Tibial artery (tissue), 4 donors: ENCODE measurements at regions not wholly inside any gene's neighbourhood (a gene's known extent, or its start where the extent isn't known, plus 50 kb on each side); places are given as distances from the start of the nearest gene placed in this dataset.

Experiments
- DNase-seq, 2 donors: peaks; one replicate each; pipeline ENCODE4 v3.0.0-alpha.2; 2019
- H3K27ac ChIP-seq, 2 donors: fragments of 200-600 bp; sonication (generic) in 1 of 2; 1 replicate in 1 of 2; 2 replicates in 1 of 2; pipeline ENCODE4 v1.5.1; 2018 to 2019; ENCODE audit warnings: mild to moderate bottlenecking in 1 of 2
- H3K27me3 ChIP-seq, 2 donors: fragments of 200-600 bp; sonication (generic) in 1 of 2; one replicate each; pipeline versions ENCODE4 v1.5.1 to v1.6.0; 2016 to 2019
- H3K36me3 ChIP-seq, 3 donors: fragments of 200-600 bp; sonication (generic) in 2 of 3; one replicate each; pipeline ENCODE4 v1.5.1; 2016 to 2019; ENCODE audit warnings: mild to moderate bottlenecking in 2 of 3
- H3K4me1 ChIP-seq, 4 donors: fragments of 200-600 bp; sonication (generic) in 2 of 4; 1 replicate in 3 of 4; 2 replicates in 1 of 4; pipeline ENCODE4 v1.5.1; 2016 to 2019
- H3K4me3 ChIP-seq, 2 donors: fragments of 200-600 bp; sonication (generic) in 1 of 2; 1 replicate in 1 of 2; 2 replicates in 1 of 2; pipeline ENCODE4 v1.5.1; 2018 to 2019; ENCODE audit warnings: mild to moderate bottlenecking in 2 of 2
- H3K9me3 ChIP-seq, 3 donors: fragments of 200-600 bp; sonication (generic) in 1 of 3; one replicate each; pipeline ENCODE4 v1.5.1; 2016 to 2019
- CTCF ChIP-seq, 2 experiments: fragments of 200-600 bp in 1 of 2; fragments of 450-650 bp in 1 of 2; IDR thresholded peaks; one replicate each; pipeline ENCODE4 v1.5.1; 2017 to 2019; ENCODE audit warnings: antibody characterized with exemption in 2 of 2, mild to moderate bottlenecking in 1 of 2, moderate library complexity in 1 of 2
- intact Hi-C: fragments of 100-400 bp; cut with DNase I; formaldehyde crosslinking; loops from one replicate; pipeline ENCODE4 v1.15.0; 2023; ENCODE audit warnings: low total_unique reads

DNA sequence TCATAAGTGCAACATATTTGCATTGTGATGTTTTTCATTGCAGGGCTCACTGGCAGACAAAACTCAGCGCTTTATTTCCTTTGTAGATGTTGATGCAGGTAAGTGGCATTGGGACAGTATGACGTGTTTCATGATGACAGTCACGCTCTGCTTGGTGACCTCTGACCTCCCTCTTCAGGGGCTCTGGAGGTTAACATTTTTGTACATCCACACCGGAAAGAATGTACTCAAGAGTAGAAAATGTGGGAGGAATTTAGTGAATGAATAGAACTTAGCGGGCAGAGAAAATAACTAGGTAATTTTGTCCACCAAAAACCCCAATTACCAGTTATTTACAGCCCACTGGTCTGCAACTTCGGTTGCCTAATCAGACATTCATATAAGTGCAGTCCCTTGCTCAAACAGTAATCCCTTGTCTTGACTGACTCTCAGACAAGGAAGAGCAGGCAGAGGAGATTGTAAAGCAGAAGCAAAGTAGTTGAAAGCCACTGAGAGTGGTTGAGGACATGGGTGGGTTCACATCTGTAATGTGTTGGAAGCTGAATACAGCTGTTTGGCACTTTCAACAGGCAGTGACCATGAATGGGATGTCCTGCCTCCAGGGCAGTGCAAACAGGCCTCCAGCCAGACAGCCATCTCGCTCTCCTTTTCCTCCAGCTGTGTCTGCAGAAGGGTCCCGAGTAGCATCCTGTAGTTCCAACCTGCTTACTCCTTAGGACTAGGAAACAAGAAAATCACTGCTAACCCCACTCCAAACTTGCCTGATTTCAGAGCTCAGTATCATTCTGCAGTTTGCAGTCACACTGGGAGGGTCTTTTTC lies 188.9 kb downstream of the NRIP1 start:
- TF ChIP-seq CTCF (IDR thresholded peaks at IDR 0.05) = no peak
- no peaks in the 10 kb centered on the region for H3K27me3 ChIP-seq
- no peak overlapping the region for H3K4me3 ChIP-seq
- no peaks in the 10 kb centered on the region for H3K9me3 ChIP-seq
- no peak for DNase-seq
- H3K27ac ChIP-seq = no peak overlapping the region
- intact Hi-C loops = no loop called here
- H3K4me1 ChIP-seq = no peaks in the 10 kb centered on the region
- no peaks in the 10 kb centered on the region for H3K36me3 ChIP-seq

GRCh38 chr21:14875186-14875585 lies 189.6 kb downstream of the NRIP1 start:
- Histone ChIP-seq H3K9me3 (no peaks in the 10 kb centered on the region), H3K4me1 (no peaks in the 10 kb centered on the region), H3K27ac (no peak overlapping the region), H3K36me3 (no peaks in the 10 kb centered on the region), H3K4me3 (no peak overlapping the region), H3K27me3 (no peaks in the 10 kb centered on the region)
- intact Hi-C loops = no loop called here
- no peak for DNase-seq
- no peak for TF ChIP-seq CTCF (IDR thresholded peaks at IDR 0.05)

- H3K4me1 ChIP-seq = no peaks in the 10 kb centered on the region
- no peak for TF ChIP-seq CTCF (IDR thresholded peaks at IDR 0.05)
- no peak for DNase-seq
- no peaks in the 10 kb centered on the region for H3K27me3 ChIP-seq
- H3K27ac ChIP-seq = no peak overlapping the region
- H3K36me3 ChIP-seq = no peaks in the 10 kb centered on the region
- H3K9me3 ChIP-seq = no peaks in the 10 kb centered on the region
- H3K4me3 ChIP-seq = no peak overlapping the region
- intact Hi-C loops = no loop called here
These were observed 190.4 kb downstream of the NRIP1 start for GRCh38 chr21:14874379-14874778.

GRCh38 chr21:14871861-14872260 lies 192.9 kb downstream of the NRIP1 start:
- no peak for DNase-seq
- no peaks in the 10 kb centered on the region for H3K9me3 ChIP-seq
- H3K4me1 ChIP-seq = no peaks in the 10 kb centered on the region
- no peaks in the 10 kb centered on the region for H3K36me3 ChIP-seq
- H3K27me3 ChIP-seq = no peaks in the 10 kb centered on the region
- intact Hi-C loops = no loop called here
- TF ChIP-seq CTCF (IDR thresholded peaks at IDR 0.05) = no peak
- H3K4me3 ChIP-seq = no peak overlapping the region
- H3K27ac ChIP-seq = no peak overlapping the region

DNA sequence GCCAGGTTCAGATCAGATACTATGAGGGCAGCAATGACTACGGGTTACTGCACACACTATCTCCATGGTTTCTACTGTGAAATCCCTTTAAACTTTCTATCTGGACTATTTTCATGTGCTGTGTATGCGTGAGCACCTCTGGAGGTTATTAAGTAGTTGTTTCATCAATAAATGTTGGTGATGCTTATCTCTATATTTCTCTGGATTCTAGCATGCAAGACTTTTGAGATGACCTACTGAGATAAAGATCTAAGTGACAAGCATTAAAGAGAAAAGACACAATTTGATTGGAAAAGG lies 194.0 kb downstream of the NRIP1 start:
- no peaks in the 10 kb centered on the region for H3K27me3 ChIP-seq
- H3K36me3 ChIP-seq = no peaks in the 10 kb centered on the region
- no peak overlapping the region for H3K27ac ChIP-seq
- H3K4me3 ChIP-seq = no peak overlapping the region
- H3K9me3 ChIP-seq = no peaks in the 10 kb centered on the region
- intact Hi-C loops = no loop called here
- no peak for DNase-seq
- H3K4me1 ChIP-seq = no peaks in the 10 kb centered on the region
- TF ChIP-seq CTCF (IDR thresholded peaks at IDR 0.05) = no peak
